ENCODE measurements at regions not wholly inside any gene's neighbourhood (a gene's known extent, or its start where the extent isn't known, plus 50 kb on each side); places are given as distances from the start of the nearest gene placed in this dataset.
"Not testable (repeated sequence)": the region's sequence is repeated elsewhere in the genome, so short reads cannot be mapped to it uniquely, and the experiment has no call there.

GRCh38 chr1:120664376-120665249 lies 59.1 kb upstream of the NBPF26 start:
- H3K27ac ChIP-seq (ENCODE audit: low read depth in 1 of 2, low read length in 1 of 2); H3K4me3 ChIP-seq (ENCODE audit: low read length in 2 of 2); DNase-seq (ENCODE audit: low read depth in 6 of 9, low spot score in 9 of 9); H3K4me1 ChIP-seq (ENCODE audit: control insufficient read depth in 2 of 2, insufficient read depth in 2 of 2, low read length in 2 of 2); H3K27me3 ChIP-seq (ENCODE audit: control insufficient read depth in 2 of 2, insufficient read depth in 1 of 2, low read length in 1 of 2); H3K36me3 ChIP-seq (ENCODE audit: control insufficient read depth in 2 of 2, insufficient read depth in 2 of 2, low read length in 1 of 2); H3K9me3 ChIP-seq (ENCODE audit: control insufficient read depth in 2 of 2, insufficient read depth in 1 of 2, low read length in 1 of 2): not testable (repeated sequence)
- 65% methylated on average over 2 of the region's 22 CpGs for WGBS

- H3K36me3 ChIP-seq (ENCODE audit: control insufficient read depth in 2 of 2, insufficient read depth in 2 of 2, low read length in 1 of 2); DNase-seq (ENCODE audit: low read depth in 6 of 9, low spot score in 9 of 9); H3K4me1 ChIP-seq (ENCODE audit: control insufficient read depth in 2 of 2, insufficient read depth in 2 of 2, low read length in 2 of 2); H3K27ac ChIP-seq (ENCODE audit: low read depth in 1 of 2, low read length in 1 of 2); H3K4me3 ChIP-seq (ENCODE audit: low read length in 2 of 2); H3K9me3 ChIP-seq (ENCODE audit: control insufficient read depth in 2 of 2, insufficient read depth in 1 of 2, low read length in 1 of 2); H3K27me3 ChIP-seq (ENCODE audit: control insufficient read depth in 2 of 2, insufficient read depth in 1 of 2, low read length in 1 of 2): not testable (repeated sequence)
- WGBS = no CpG with 5 or more reads among the region's 33 CpGs
Observed at GRCh38 chr1:120665250-120665577, 58.5 kb upstream of the NBPF26 start.

- H3K27me3 ChIP-seq (ENCODE audit: control insufficient read depth in 2 of 2, insufficient read depth in 1 of 2, low read length in 1 of 2); H3K4me1 ChIP-seq (ENCODE audit: control insufficient read depth in 2 of 2, insufficient read depth in 2 of 2, low read length in 2 of 2); H3K4me3 ChIP-seq (ENCODE audit: low read length in 2 of 2); H3K9me3 ChIP-seq (ENCODE audit: control insufficient read depth in 2 of 2, insufficient read depth in 1 of 2, low read length in 1 of 2); H3K36me3 ChIP-seq (ENCODE audit: control insufficient read depth in 2 of 2, insufficient read depth in 2 of 2, low read length in 1 of 2); H3K27ac ChIP-seq (ENCODE audit: low read depth in 1 of 2, low read length in 1 of 2); DNase-seq (ENCODE audit: low read depth in 6 of 9, low spot score in 9 of 9): not testable (repeated sequence)
- no CpG with 5 or more reads among the region's 1 CpG for WGBS
Observed at GRCh38 chr1:120668187-120668586, 55.6 kb upstream of the NBPF26 start.

Measured in thymus (tissue), 11 donors.